NCI-H1105 treated with DMSO at 0.1 percent for 48 hours (cell line): ENCODE measurements at regions not wholly inside any gene's neighbourhood (a gene's known extent, or its start where the extent isn't known, plus 50 kb on each side); places are given as distances from the start of the nearest gene placed in this dataset.
A peak's percentile ranks its signal among the peaks of the same experiment; 100 is the strongest.

ENCODE experiments used
- DNase-seq: peaks from one replicate; lab custom pipeline; 2025; lab: John Stamatoyannopoulos, UW

GRCh38 chr18:64253222-64253621 is 104.3 kb upstream of the LINC00305 start:
- no peak for DNase-seq

- DNase-seq: no peak
Observed at GRCh38 chr18:64248836-64249235, 99.9 kb upstream of the LINC00305 start.

GRCh38 chr18:64245126-64245861 is 96.4 kb upstream of the LINC00305 start:
- no peak for DNase-seq

GRCh38 chr18:64244571-64244970 is 95.7 kb upstream of the LINC00305 start:
- DNase-seq: no peak

GRCh38 chr18:64240316-64240715 is 91.4 kb upstream of the LINC00305 start:
- DNase-seq: no peak

GRCh38 chr18:64238076-64238475 is 89.2 kb upstream of the LINC00305 start:
- no peak for DNase-seq

- no peak for DNase-seq
Observed at GRCh38 chr18:64234321-64234720, 85.4 kb upstream of the LINC00305 start.

- DNase-seq: no peak
Observed at GRCh38 chr18:64233851-64234250, 85.0 kb upstream of the LINC00305 start.

GRCh38 chr18:64220941-64221340 is 72.1 kb upstream of the LINC00305 start:
- no peak for DNase-seq

GRCh38 chr18:64219517-64219916 is 70.6 kb upstream of the LINC00305 start:
- peak; percentile 53 for DNase-seq

- DNase-seq: no peak
Observed at GRCh38 chr18:64210401-64210949, 61.6 kb upstream of the LINC00305 start.

- no peak for DNase-seq
Observed at GRCh38 chr18:64208516-64208915, 59.6 kb upstream of the LINC00305 start.

GRCh38 chr18:64207820-64208219 is 58.9 kb upstream of the LINC00305 start:
- no peak for DNase-seq

GRCh38 chr18:64203295-64203694 is 54.4 kb upstream of the LINC00305 start:
- no peak for DNase-seq

- no peak for DNase-seq
Observed at GRCh38 chr18:64202863-64203262, 54.0 kb upstream of the LINC00305 start.

- DNase-seq: peak; percentile 65
Observed at GRCh38 chr18:64202210-64202836, 53.4 kb upstream of the LINC00305 start.

GRCh38 chr18:64201781-64202180 is 52.9 kb upstream of the LINC00305 start:
- DNase-seq: peak; percentile 65

- no peak for DNase-seq
Observed at GRCh38 chr18:64199581-64199980, 50.7 kb upstream of the LINC00305 start.
